DMS53 (cell line): ENCODE measurements at regions not wholly inside any gene's neighbourhood (a gene's known extent, or its start where the extent isn't known, plus 50 kb on each side); places are given as distances from the start of the nearest gene placed in this dataset.
"Not testable (repeated sequence)": the region's sequence is repeated elsewhere in the genome, so short reads cannot be mapped to it uniquely, and the experiment has no call there.

Source experiments
- DNase-seq: peaks from one replicate; lab custom pipeline; 2025; lab: John Stamatoyannopoulos, UW

DNA sequence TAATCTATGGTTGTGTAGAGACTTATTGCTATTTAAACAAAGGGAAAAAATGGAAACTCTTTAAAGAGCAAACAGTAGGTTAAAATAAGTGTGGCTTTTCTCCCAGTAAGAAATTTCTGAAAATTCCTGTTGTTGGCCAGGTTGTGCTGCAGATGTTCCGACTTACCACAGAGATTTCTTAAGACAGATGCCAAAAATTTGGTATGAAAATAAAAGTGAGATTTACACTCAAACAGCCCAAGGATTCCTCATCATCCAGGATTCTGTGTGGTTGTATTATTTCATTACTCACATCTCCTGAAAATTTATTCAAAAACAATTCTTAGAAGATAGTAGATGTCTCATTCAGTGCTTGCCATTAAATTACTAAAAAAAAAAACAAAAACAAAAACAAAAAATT, 296.7 kb upstream of the PTBP2 start:
- DNase-seq = no peak

DNA sequence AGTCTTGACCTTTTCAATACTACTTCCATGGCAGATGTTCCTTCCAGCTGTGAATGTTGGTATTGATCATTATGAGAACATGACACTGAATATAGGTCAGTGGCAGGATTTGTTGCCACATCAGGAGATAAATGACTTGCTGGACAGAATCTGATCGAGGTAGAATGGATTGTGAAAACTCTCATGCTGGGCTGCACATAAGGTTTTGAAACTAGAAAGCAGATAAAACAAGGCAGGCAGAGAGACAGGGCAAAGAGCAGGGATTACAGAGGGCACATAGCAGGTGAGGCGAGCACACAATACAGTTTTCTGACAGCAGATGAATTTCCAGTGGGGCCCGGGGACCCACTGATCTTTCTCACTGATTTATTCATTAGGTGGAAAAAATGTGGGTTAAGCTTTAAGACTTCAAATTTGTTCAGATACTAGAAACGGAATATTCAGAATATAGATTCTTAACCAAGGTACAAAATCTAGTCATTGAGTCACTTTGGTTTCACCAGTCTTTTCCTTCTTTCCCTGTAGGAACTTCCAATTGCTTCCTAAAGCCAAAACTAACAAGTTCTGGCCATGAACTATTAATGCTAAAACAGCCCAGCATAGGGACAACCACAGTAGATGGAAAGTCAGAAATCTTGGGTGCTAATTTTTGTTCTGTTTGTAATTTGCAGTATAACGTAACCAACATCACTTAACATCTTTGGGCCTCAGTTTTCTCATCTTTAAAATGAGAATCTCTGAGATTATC, 296.0 kb upstream of the PTBP2 start:
- no peak for DNase-seq

DNA sequence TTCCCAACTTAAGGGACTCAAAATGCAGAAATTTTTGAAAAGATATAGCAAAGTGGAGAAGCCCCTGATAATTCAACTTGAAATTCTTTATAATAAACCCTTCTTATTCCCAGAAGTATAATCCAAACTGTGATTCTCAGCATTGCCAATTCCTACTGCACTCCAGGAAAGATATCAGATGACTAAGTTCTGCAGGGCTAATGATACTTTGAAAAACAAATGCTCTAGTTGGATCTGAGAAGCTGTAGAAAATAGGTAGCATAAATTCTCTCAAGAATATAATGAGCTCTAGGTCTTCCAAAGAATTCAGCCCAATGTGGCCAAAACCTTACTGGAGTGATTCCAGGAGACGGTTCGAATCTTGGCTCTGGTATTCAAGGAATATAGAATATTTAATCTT, 294.0 kb upstream of the PTBP2 start:
- DNase-seq = no peak

DNA sequence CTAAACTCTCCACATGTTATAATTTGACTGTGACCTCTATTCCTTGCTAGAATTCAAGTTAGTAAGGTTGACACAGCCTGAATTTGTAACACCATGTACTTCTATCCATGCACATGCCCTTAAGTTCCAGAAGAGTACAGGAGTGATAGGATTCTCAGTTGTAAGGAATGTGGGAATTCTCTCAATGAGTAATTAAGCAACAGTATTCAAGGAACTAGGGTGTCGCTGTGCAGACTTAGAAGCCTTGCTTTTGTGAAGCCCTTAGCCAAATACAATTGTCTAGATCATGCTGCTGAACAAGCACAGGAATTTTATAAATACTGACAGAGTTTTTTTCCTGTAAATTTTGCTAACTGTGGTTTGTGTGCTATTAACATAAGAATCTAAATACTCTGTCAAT, 276.3 kb upstream of the PTBP2 start:
- no peak for DNase-seq

- DNase-seq = no peak
These were observed 257.5 kb upstream of the PTBP2 start for GRCh38 chr1:96464066-96464465.

DNA sequence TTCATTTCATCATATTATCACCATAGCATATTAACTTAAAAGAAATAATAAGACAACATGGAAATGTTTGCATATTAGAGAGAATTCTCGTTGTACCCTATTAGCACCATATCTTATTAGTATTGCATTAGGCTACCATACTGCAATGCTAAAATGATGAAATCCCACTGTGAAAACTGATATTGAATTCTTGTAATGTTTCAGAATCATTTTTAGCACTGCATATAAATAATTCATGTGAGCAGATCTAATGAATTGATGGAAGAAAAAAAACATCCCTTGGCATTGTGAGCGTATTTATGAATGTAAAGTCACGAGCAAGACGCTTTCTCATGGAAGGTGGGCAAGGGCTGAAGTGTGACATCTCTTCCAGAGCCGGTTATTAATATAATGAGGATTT, 257.1 kb upstream of the PTBP2 start:
- no peak for DNase-seq

GRCh38 chr1:96464991-96465390, 256.6 kb upstream of the PTBP2 start:
- DNase-seq = no peak

DNA sequence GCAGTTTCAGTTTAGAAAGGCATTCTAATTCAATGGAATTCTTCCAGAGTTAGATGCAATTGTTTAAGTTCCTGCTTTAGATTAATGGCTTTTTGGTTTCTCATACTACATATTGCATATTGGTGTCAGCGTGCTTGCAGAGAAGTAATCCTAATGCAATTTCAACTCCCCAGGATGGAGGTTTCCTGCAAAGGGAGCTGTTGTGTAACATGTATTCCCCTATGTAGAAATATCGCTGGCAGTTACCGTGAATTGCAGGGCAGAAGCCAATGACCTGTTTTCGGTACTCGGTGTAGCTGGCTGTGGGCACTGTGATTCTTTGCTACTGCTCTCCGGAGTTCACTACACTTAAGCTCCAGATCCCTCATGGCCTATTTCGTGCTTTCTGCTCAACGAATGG, 256.1 kb upstream of the PTBP2 start:
- no peak for DNase-seq

DNA sequence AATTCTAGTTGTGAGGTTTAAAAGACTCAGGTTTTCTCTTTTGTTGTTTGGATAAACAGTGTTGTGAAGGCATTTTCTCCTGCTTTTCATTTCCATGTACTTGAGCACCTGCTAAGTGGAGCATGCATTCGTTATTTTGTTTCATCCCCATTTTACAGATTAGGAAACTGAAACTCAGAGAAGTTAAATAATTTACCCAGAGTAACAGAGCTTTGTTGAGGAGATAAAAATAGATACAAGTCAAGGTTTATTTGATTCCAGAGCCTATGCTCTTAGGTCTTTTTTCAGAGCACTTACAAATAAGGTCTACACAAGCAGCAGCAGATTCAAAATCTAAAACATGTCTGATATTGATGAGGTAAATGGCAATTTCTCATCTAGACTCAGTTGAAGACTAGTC, 254.7 kb upstream of the PTBP2 start:
- no peak for DNase-seq

- DNase-seq = not testable (repeated sequence)
These were observed 251.9 kb upstream of the PTBP2 start for GRCh38 chr1:96469726-96470125.

GRCh38 chr1:96472471-96472870, 249.1 kb upstream of the PTBP2 start:
- no peak for DNase-seq

- DNase-seq = no peak
These were observed 247.7 kb upstream of the PTBP2 start for GRCh38 chr1:96473791-96474434.

GRCh38 chr1:96474985-96475743, 246.4 kb upstream of the PTBP2 start:
- DNase-seq = no peak

GRCh38 chr1:96475903-96476302, 245.7 kb upstream of the PTBP2 start:
- no peak for DNase-seq

DNA sequence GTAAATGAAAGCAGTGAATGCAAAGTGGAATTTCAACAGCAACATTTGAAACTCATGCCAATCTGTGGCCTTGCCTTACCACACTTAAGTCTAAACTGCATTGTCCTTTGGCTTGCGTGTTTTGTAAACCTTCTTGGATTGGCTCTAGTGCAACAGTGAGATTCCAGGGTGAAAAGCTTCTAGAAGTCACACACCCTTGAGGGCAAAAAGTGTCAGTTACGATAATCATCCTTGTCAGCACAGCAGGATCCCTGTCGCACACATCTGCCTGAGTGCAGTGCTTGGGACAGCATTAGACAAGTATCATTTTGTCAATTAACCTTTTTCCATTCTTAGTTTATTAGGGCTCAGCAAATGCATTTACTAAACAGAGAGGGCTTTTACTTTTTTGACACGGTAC, 243.4 kb upstream of the PTBP2 start:
- no peak for DNase-seq

GRCh38 chr1:96481409-96481808, 240.2 kb upstream of the PTBP2 start:
- no peak for DNase-seq

- no peak for DNase-seq
These were observed 239.0 kb upstream of the PTBP2 start for GRCh38 chr1:96482616-96483015.

GRCh38 chr1:96487394-96487793, 234.2 kb upstream of the PTBP2 start:
- DNase-seq = no peak

GRCh38 chr1:96487971-96488370, 233.6 kb upstream of the PTBP2 start:
- no peak for DNase-seq

- no peak for DNase-seq
These were observed 232.8 kb upstream of the PTBP2 start for GRCh38 chr1:96488777-96489176.

DNA sequence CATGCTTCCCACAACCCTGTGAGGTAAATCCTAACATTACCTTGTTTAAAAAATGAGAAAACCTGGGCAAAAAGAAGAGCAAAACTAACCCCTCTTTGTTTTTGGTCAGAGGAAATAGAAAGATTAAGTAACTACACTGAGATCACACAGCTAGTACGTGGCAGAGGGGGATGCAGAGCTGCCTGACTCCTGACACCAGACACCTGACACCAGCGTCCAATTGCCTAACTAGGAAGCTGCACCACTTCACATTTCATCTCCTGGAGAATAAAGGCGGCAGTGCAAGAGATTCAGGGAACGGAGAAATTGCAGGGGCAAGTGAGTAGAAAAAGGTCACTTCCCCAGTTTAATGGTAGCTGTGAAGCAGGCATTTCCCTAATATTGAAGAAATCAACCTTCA, 229.3 kb upstream of the PTBP2 start:
- DNase-seq = no peak

- no peak for DNase-seq
These were observed 222.7 kb upstream of the PTBP2 start for GRCh38 chr1:96498744-96499340.

GRCh38 chr1:96508233-96508632, 213.4 kb upstream of the PTBP2 start:
- no peak for DNase-seq
